MCF 10A (cell line): ENCODE measurements at regions not wholly inside any gene's neighbourhood (a gene's known extent, or its start where the extent isn't known, plus 50 kb on each side); places are given as distances from the start of the nearest gene placed in this dataset.

Experiments used
- BruUV-seq: library from RNA; stranded (reverse); fragments of 400-500 nt; replicated peaks from 2 replicates; lab custom pipeline; 2021; lab: Mats Ljungman, UMichigan
- CTCF ChIA-PET: fragments of 300-600 bp; sonication (Branson Sonifier 250); formaldehyde crosslinking; extraction: SDS; loops from one replicate; lab custom pipeline; 2021; ENCODE audit warnings: antibody characterized with exemption, inconsistent platforms; lab: Yijun Ruan, JAX
- POLR2A ChIA-PET: fragments of 300-600, 350-650 bp; sonication (Branson Sonifier 250); formaldehyde crosslinking; extraction: SDS; loops from one replicate; lab custom pipeline; 2020; ENCODE audit warnings: antibody characterized with exemption, inconsistent platforms; lab: Yijun Ruan, JAX
- DNase-seq: peaks from one replicate; pipeline ENCODE4 v3.0.0-alpha.2; 2018; ENCODE audit not compliant: unreplicated experiment
- H3K27ac Mint-ChIP-seq: one replicate; pipeline ENCODE4 v1.8.0; 2022; ENCODE audit warnings: mild to moderate bottlenecking, low read depth, mixed read lengths; ENCODE audit not compliant: unreplicated experiment
- H3K27me3 Mint-ChIP-seq: one replicate; pipeline ENCODE4 v1.8.0; 2022; ENCODE audit warnings: mixed read lengths; ENCODE audit not compliant: insufficient read depth, unreplicated experiment
- H3K36me3 Mint-ChIP-seq: one replicate; pipeline ENCODE4 v1.8.0; 2022; ENCODE audit warnings: mild to moderate bottlenecking, moderate library complexity, mixed read lengths; ENCODE audit not compliant: insufficient read depth, unreplicated experiment
- H3K4me1 Mint-ChIP-seq: one replicate; pipeline ENCODE4 v1.8.0; 2022; ENCODE audit warnings: mixed read lengths; ENCODE audit not compliant: insufficient read depth, unreplicated experiment
- H3K4me3 Mint-ChIP-seq: one replicate; pipeline ENCODE4 v1.8.0; 2022; ENCODE audit warnings: mild to moderate bottlenecking, moderate library complexity, mixed read lengths; ENCODE audit not compliant: unreplicated experiment
- H3K9me3 Mint-ChIP-seq: one replicate; pipeline ENCODE4 v1.8.0; 2022; ENCODE audit warnings: mixed read lengths; ENCODE audit not compliant: unreplicated experiment
- CTCF ChIP-seq: fragments of 200-600 bp; IDR thresholded peaks from one replicate; pipeline ENCODE4 v1.8.0; 2022; ENCODE audit warnings: antibody characterized with exemption, mild to moderate bottlenecking; ENCODE audit not compliant: unreplicated experiment
- intact Hi-C: fragments of 100-400 bp; cut with micrococcal nuclease; formaldehyde crosslinking; loops from 2 replicates; pipeline ENCODE4 v1.14.1; 2022

DNA sequence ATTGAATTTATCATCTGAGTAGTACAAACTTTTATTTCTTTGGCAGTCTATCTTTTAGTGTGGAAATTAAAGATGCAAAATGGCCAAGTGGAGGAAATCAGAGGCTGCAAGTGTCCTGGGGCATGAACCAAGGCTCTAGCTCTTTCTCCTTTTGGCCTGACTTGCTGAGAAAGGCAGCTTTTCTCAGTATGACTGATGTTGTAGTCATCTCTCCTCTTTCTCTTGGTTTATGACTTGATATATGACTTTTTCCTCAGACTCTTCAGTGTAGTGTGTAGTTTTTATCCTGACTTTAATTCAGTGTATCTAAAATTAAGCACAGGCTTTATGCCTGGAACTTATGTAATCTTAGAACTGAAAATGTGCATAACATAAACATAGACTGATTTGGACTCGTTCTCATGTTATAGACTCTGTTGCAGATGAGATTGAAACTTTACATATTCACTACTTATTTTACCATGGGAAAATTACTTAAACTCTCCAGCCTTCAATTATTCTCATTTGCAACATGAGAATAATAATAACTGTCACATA, 65.7 kb downstream of the SLITRK5 start:
- no peaks in the 10 kb centered on the region for H3K4me1 Mint-ChIP-seq
- ChIA-PET CTCF (no interaction called here), POLR2A (no interaction called here)
- BruUV-seq, result no TSS peak
- DNase-seq, result no peak
- no peaks in the 10 kb centered on the region for H3K9me3 Mint-ChIP-seq
- intact Hi-C loops, result no loop called here
- H3K27me3 Mint-ChIP-seq, result no peaks in the 10 kb centered on the region
- H3K27ac Mint-ChIP-seq, result no peak overlapping the region
- H3K36me3 Mint-ChIP-seq, result no peaks in the 10 kb centered on the region
- no peak overlapping the region for H3K4me3 Mint-ChIP-seq
- TF ChIP-seq CTCF, result no peak

DNA sequence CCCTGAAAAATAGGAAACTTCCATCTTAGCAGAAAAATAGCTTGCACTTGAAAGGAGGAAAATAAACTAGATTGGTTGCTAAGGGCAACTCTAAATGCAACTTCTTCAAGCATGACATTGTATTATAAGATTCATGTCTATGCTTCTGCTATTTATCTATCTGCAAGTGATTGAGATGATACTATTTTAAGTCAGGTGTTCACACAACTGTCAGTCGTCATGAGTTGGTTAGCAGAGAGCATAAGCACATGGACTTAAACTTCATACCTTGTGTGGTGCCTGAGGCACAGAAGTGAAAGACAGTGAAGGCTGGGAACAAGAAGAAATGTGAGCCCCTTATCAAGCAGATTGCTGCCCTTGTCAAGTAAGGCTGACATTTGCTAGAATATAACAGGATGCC, 82.9 kb downstream of the SLITRK5 start:
- Mint-ChIP-seq H3K36me3 (no peaks in the 10 kb centered on the region), H3K4me1 (no peaks in the 10 kb centered on the region), H3K9me3 (no peaks in the 10 kb centered on the region), H3K4me3 (no peak overlapping the region), H3K27ac (no peak overlapping the region), H3K27me3 (no peaks in the 10 kb centered on the region)
- ChIA-PET CTCF (no interaction called here), POLR2A (interaction anchor here (0.7 kb wide), 1 partner anchor 41 kb away, joined by 3 read pairs; no protein-coding TSS in a partner anchor)
- no peak for TF ChIP-seq CTCF
- intact Hi-C loops, result no loop called here
- DNase-seq, result no peak
- BruUV-seq, result no TSS peak

DNA sequence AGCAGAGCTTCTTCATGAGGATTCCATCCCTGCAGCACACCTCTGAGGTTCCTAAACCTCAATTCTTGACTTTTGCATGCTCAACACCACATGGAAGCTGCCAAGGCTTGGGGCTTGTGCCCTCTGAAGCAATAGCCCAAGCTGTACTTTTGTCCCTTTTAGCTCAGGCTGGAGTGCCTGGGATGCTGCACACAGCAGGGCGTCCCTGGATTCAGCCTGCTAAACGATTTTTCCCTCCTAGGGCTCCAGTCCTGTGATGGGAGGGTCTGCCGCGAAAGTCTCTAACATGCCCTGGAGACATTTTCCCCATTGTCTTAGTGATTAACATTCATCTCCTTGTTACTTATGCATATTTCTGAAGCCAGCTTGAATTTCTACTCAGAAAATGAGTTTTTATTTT, 98.3 kb downstream of the SLITRK5 start:
- BruUV-seq, result no TSS peak
- ChIA-PET CTCF (no interaction called here), POLR2A (no interaction called here)
- Mint-ChIP-seq H3K27me3 (no peaks in the 10 kb centered on the region), H3K9me3 (no peaks in the 10 kb centered on the region), H3K4me3 (no peak overlapping the region), H3K4me1 (no peaks in the 10 kb centered on the region), H3K36me3 (no peaks in the 10 kb centered on the region), H3K27ac (no peak overlapping the region)
- TF ChIP-seq CTCF, result no peak
- no peak for DNase-seq
- intact Hi-C loops, result no loop called here

GRCh38 chr13:87777387-87777786, 106.2 kb downstream of the SLITRK5 start:
- no TSS peak for BruUV-seq
- no peak overlapping the region for H3K4me3 Mint-ChIP-seq
- DNase-seq, result peak; percentile 23
- TF ChIP-seq CTCF, result peak; percentile 6
- H3K4me1 Mint-ChIP-seq, result no peaks in the 10 kb centered on the region
- H3K36me3 Mint-ChIP-seq, result no peaks in the 10 kb centered on the region
- CTCF ChIA-PET, result interaction anchor here (0.5 to 0.7 kb wide), 2 partner anchors 16 to 876 kb away, joined by 3 to 4 read pairs; no protein-coding TSS in a partner anchor
- H3K27ac Mint-ChIP-seq, result no peak overlapping the region
- POLR2A ChIA-PET, result no interaction called here
- intact Hi-C loops, result no loop called here
- H3K27me3 Mint-ChIP-seq, result no peaks in the 10 kb centered on the region
- H3K9me3 Mint-ChIP-seq, result no peaks in the 10 kb centered on the region
